ENCODE measurements at regions not wholly inside any gene's neighbourhood (a gene's known extent, or its start where the extent isn't known, plus 50 kb on each side); places are given as distances from the start of the nearest gene placed in this dataset.

- TF ChIP-seq CTCF (IDR thresholded peaks at IDR 0.05; ENCODE audit: low read length): no peak
- no peak for TF ChIP-seq EZH2phosphoT487 (IDR thresholded peaks at IDR 0.05; ENCODE audit: low read length)
Measured at GRCh38 chr17:55872374-55872773, 121.5 kb downstream of the PCTP start.
